Epithelial cell of esophagus (primary cell): ENCODE measurements at regions not wholly inside any gene's neighbourhood (a gene's known extent, or its start where the extent isn't known, plus 50 kb on each side); places are given as distances from the start of the nearest gene placed in this dataset.

Experiments used
- DNase-seq: peaks from one replicate; pipeline ENCODE4 v3.0.0; 2010; ENCODE audit warnings: low read depth
- H3K4me3 ChIP-seq: 2 replicates; pipeline ENCODE4 v1.5.1; 2011; ENCODE audit warnings: mild to moderate bottlenecking, low read length, control low read depth
- CTCF ChIP-seq: IDR thresholded peaks from 2 replicates; pipeline ENCODE4 v1.5.1; 2011; ENCODE audit warnings: low read depth, mild to moderate bottlenecking, low read length, control low read depth, inconsistent platforms; ENCODE audit not compliant: insufficient read depth; ENCODE audit errors: missing control alignments

GRCh38 chr4:66219401-66219800, 549.1 kb upstream of the EPHA5 start:
- TF ChIP-seq CTCF: no peak
- no peak for DNase-seq

GRCh38 chr4:66216252-66216651, 546.0 kb upstream of the EPHA5 start:
- DNase-seq: peak; percentile 56
- no peak for TF ChIP-seq CTCF
- H3K4me3 ChIP-seq: no peak overlapping the region

More at GRCh38 chr4:66219401-66219800, 549.1 kb upstream of the EPHA5 start:
- no peak overlapping the region for H3K4me3 ChIP-seq

GRCh38 chr4:66212489-66212888, 542.2 kb upstream of the EPHA5 start:
- no peak for DNase-seq
- no peak for TF ChIP-seq CTCF
- no peak overlapping the region for H3K4me3 ChIP-seq

- H3K4me3 ChIP-seq: no peak overlapping the region
- no peak for TF ChIP-seq CTCF
- DNase-seq: no peak
Observed at GRCh38 chr4:66204534-66205247, 534.4 kb upstream of the EPHA5 start.

GRCh38 chr4:66202870-66203269, 532.6 kb upstream of the EPHA5 start:
- H3K4me3 ChIP-seq: no peak overlapping the region
- TF ChIP-seq CTCF: no peak
- DNase-seq: peak; percentile 14

- TF ChIP-seq CTCF: no peak
- no peak for DNase-seq
- H3K4me3 ChIP-seq: no peak overlapping the region
Observed at GRCh38 chr4:66197451-66197850, 527.2 kb upstream of the EPHA5 start.

GRCh38 chr4:66193487-66193886, 523.2 kb upstream of the EPHA5 start:
- DNase-seq: no peak
- no peak for TF ChIP-seq CTCF

More at GRCh38 chr4:66193487-66193886, 523.2 kb upstream of the EPHA5 start:
- no peak overlapping the region for H3K4me3 ChIP-seq
